SW480 (cell line): ENCODE measurements at regions not wholly inside any gene's neighbourhood (a gene's known extent, or its start where the extent isn't known, plus 50 kb on each side); places are given as distances from the start of the nearest gene placed in this dataset.

ENCODE experiments used
- DNase-seq: peaks from one replicate; pipeline ENCODE4 v3.0.0-alpha.2; 2016; ENCODE audit warnings: low spot score

- DNase-seq: no peak
These were observed 352.8 kb upstream of the EPHA5 start for GRCh38 chr4:66023061-66023460.

- no peak for DNase-seq
These were observed 347.4 kb upstream of the EPHA5 start for GRCh38 chr4:66017671-66018070.

- no peak for DNase-seq
These were observed 346.0 kb upstream of the EPHA5 start for GRCh38 chr4:66016240-66016639.

GRCh38 chr4:66014146-66014765 is 344.0 kb upstream of the EPHA5 start:
- DNase-seq: no peak

GRCh38 chr4:66000510-66001117 is 330.3 kb upstream of the EPHA5 start:
- no peak for DNase-seq

- DNase-seq: peak; percentile 8
These were observed 329.2 kb upstream of the EPHA5 start for GRCh38 chr4:65999518-65999871.

- DNase-seq: peak; percentile 29
These were observed 328.7 kb upstream of the EPHA5 start for GRCh38 chr4:65998807-65999517.

GRCh38 chr4:65983061-65983460 is 312.8 kb upstream of the EPHA5 start:
- no peak for DNase-seq

- DNase-seq: no peak
These were observed 306.0 kb upstream of the EPHA5 start for GRCh38 chr4:65976287-65976686.

- no peak for DNase-seq
These were observed 302.9 kb upstream of the EPHA5 start for GRCh38 chr4:65973186-65973585.

- no peak for DNase-seq
These were observed 301.4 kb upstream of the EPHA5 start for GRCh38 chr4:65971686-65972085.

- DNase-seq: no peak
These were observed 298.7 kb upstream of the EPHA5 start for GRCh38 chr4:65968831-65969558.

GRCh38 chr4:65960751-65961150 is 290.5 kb upstream of the EPHA5 start:
- no peak for DNase-seq

GRCh38 chr4:65954416-65954815 is 284.1 kb upstream of the EPHA5 start:
- DNase-seq: no peak

- DNase-seq: no peak
These were observed 280.9 kb upstream of the EPHA5 start for GRCh38 chr4:65951177-65951576.

GRCh38 chr4:65943076-65943475 is 272.8 kb upstream of the EPHA5 start:
- DNase-seq: peak; percentile 21

GRCh38 chr4:65924843-65925242 is 254.6 kb upstream of the EPHA5 start:
- no peak for DNase-seq

GRCh38 chr4:65923616-65924015 is 253.3 kb upstream of the EPHA5 start:
- DNase-seq: no peak

- no peak for DNase-seq
These were observed 250.9 kb upstream of the EPHA5 start for GRCh38 chr4:65921180-65921579.

GRCh38 chr4:65918872-65919271 is 248.6 kb upstream of the EPHA5 start:
- no peak for DNase-seq

- no peak for DNase-seq
These were observed 247.9 kb upstream of the EPHA5 start for GRCh38 chr4:65918212-65918611.

- DNase-seq: no peak
These were observed 247.2 kb upstream of the EPHA5 start for GRCh38 chr4:65917486-65917885.

- no peak for DNase-seq
These were observed 241.4 kb upstream of the EPHA5 start for GRCh38 chr4:65911720-65912119.
